ENCODE measurements at regions not wholly inside any gene's neighbourhood (a gene's known extent, or its start where the extent isn't known, plus 50 kb on each side); places are given as distances from the start of the nearest gene placed in this dataset.
"Not testable (repeated sequence)": the region's sequence is repeated elsewhere in the genome, so short reads cannot be mapped to it uniquely, and the experiment has no call there.

DNA sequence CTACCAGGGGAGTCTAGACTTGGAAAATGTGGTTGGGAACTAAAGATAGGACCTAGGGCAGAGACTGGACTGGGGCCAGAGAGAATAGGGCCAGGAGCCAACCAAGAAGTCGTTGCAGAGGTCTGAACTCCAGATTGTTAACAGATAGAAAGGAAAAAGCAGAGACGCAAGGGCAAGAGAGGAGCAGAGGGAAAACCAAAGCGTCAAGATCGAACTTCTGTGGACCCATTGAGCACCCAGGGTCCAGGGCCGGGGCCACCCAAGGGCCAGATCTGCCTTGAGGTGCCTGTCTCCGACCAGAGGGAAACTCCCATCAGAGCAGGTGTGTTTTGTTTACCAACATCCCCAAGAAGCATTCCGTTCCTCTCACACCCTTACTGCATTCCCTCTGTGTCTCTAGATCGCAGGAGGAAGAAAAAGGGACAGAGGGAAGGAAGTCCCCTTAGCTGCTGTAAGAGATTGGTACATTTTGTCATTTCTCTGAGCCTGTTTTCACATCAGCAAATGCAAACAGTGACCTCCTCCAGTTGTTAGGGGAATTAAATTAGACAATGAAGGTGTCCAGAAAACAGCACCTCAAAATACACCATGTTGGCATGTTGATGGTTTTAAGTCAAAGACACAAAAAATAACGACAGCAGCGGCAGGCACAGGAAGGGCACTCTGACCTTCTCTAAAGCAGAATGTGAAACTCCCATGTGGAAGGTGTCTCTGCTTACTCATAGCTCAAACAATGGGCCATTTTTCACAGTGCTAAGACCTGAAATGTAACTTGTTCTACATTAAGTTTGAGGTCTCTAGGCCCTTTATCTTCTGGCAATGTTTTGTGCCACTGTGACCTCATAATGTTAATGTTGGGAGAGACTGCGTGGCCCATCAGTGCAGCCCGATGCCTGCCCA lies 105.8 kb upstream of the RAB4A start:
- no peak for DNase-seq

DNA sequence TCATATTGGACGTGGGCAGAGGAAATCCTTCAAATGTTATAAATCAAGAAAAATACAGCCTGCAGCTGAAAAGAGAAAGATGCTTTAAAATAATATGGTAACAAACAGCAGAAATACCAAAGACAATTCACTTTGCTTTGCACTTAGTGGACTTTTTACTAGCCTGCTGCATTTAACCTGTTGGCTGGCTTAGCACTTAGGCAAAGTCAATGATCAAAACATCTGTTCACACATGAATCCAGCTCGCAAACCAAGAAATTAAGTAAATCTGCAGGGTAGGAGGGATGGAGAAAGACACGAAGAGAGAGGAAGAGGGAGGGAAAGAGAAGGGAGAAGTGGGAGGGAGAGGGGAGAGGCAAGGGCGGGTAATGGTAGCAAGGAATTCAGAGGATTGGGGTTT lies 103.6 kb upstream of the RAB4A start:
- no peak for DNase-seq

DNA sequence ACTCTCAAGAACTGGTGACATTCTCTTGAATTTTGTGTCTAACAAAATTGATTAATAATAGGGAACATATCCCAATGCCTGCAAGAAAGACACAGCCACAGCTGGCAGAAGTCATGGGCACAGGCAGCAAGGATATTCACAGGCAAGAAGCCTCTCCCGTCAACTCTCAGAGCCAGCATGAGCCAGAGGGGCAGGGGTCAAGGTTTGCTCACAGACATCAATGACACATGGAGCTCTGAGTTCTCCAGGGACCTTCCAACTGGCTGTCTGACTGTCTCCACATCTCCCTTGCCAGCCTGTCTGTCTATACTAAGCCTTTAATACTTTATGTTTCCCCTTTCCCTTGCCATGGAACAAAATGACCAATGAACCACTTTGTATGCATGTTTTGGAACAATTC lies 101.5 kb upstream of the RAB4A start:
- no peak for DNase-seq

DNA sequence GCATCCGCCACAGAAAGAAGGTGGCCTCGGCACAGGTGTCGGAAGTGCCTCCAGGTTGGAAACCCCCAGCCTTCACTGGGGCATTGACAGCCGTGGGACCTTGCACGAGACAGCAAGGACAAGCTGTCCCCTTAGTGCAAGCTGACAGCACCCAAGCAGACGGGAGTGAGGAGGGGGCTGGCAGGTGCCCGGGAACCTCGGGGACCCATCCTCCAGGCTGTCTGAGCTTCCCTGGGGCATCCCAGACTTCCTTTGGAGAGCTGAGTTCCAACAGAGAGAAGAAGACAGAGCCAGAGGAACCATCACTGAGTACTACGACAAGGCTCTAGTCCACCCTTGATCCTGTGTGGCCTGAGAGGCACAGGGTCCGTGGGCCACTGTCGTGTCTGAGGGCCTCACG lies 100.6 kb upstream of the RAB4A start:
- no peak for DNase-seq

DNA sequence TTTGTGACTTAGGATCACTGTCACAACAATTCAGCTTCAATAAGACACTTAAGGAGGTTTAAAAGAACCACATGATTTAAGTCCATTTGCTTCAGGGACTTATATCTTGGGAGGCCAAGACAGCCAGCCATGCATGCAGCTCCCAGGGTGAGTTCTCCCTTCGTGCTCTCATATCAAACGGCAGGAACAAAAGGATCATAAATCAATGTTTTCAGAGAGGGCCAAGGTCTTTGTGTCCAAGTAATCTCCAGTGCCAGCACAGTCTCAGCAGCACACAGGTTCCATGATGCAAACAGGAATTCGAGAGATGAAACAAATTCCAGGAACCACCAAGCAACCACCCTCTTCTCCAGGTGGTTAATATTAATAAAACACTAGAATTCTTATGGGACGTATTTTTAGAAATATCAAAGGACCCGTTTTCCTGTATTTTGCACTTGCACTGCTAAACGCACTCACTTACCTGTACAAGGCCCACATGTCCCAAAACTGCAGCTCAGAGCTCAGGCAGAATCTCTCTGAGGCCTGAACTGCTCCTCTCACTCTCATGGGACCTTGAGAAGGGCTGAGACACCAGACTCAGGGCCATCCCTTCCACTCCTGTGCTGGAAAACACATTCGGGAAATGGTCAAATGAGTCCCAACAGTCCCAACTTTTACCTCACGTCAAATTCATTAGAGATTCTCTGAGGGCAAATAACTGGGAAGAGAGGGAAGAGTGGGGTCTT lies 100.0 kb upstream of the RAB4A start:
- no peak for DNase-seq

DNA sequence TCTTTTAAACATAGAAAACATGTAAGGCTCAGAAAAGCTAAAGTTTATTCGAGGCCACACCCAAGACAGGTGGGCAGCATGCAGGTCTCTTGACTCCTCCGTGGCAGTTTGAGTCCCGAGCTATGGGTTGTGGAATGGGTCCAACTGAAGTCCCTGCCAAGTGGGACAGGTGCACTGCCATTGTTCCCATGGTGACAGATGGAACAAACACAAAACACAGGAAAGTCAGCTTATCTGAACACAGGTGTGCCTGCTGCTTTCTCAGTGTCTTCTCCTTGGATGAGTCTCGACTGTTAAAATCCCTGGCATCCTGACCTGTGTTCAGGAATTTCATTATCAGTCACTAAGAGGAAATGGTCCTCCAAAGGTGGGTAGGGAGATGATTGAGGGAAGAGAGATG lies 99.0 kb upstream of the RAB4A start:
- no peak for DNase-seq

DNA sequence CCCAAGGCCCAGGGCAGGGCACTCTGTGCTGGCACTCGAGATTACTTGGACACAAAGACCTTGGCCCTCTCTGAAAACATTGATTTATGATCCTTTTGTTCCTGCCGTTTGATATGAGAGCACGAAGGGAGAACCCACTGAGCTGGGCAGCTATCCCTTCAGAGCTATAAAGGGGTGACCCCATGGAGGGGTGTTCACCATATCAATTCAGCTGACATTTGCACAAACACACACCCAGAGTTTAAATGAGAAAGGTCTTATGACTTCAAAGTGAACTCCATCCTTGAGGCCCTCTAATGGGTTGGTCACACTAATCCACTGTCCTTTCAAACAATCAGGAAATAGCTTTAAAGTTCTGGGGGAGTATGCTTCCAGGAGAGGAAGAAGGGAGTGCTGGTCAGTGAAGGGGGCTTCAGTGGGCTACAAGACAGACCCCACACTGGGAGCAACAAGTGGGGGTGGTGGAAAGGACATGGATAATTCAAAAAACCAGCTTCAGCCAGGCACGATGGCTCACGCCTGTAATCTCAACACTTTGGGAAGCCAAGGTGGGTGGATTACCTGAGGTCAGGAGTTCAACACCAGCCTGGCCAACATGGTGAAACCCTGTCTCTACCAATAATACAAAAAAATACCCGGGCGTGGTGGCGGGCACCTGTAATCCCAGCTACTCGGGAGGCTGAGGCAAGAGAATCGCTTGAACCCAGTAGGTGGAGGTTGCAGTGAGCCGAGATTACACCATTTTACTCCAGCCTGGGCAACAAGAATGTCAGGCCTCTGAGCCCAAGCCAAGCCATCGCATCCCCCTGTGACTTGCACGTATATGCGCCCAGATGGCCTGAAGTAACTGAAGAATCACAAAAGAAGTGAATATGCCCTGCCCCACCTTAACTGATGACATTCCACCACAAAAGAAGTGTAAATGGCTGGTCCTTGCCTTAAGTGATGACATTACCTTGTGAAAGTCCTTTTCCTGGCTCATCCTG lies 97.1 kb upstream of the RAB4A start:
- not testable (repeated sequence) for DNase-seq

DNA sequence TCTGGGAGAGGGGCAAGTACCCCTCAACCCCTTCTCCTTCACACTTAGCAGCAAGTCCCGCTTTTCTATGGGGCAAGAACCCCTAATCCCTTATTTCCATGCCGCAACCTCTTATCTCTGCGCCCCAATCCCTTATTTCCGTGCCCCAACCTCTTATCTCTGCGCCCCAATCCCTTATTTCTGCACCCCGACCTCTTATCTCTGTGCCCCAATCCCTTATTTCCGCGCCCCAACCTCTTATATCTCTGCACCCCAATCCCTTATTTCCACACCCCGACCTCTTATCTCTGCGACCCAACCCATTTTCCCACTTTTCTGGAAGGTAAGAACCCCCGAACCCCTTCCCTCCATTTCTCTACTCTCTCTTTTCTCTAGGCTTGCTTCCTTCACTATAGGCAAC lies 95.6 kb upstream of the RAB4A start:
- not testable (repeated sequence) for DNase-seq

DNA sequence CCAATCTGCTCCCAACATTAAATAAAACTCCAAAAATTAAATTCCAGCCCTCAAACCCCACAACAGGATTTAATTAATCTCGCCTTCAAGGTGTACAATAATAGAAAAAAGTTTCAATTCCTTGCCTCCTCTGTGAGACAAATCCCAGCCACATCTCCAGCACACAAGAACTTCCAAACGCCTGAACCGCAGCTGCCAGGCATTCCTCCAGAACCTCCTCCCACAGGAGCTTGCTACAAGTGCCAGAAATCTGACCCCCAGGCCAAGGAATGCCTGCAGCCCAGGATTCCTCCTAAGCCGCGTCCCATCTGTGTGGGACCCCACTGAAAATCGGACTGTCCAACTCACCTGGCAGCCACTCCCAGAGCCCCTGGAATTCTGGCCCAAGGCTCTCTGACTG lies 94.5 kb upstream of the RAB4A start:
- DNase-seq, result not testable (repeated sequence)

DNA sequence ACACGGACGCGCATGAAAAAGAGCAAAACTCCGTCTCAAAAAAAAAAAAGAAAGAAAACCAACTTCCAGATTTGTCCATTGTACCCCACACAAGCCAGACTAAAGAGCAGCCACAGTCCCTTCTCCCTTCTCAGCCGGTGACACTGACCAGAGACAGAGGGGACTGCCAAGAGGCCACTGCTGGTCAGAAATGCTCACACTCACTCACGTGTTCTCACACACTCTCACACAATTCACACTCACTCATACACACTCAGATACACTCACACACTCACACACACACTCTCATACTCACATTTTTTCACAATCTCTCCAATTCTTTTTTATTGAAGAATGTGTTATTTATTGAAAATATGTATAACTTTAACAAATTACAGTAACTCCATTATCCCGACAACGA lies 90.8 kb upstream of the RAB4A start:
- DNase-seq, result no peak

DNA sequence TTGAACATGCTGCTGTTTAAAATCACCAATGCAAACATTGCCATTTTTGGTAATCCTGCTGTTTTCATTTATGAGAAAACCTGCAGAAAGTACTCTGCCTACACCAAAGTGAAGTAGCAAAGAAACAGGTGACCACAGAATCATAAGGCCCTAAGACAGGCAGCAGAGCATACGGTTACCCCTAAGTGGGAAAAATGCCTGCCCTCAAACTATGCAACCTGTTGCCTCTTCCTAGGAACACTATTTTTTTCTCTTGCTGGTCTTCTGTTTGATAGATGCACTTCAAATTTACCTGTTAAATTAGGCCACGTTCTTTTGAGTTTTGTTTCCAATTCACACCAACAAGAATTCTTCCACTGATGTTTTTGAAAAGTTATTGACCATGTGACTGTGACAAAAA lies 89.5 kb upstream of the RAB4A start:
- DNase-seq, result no peak

DNA sequence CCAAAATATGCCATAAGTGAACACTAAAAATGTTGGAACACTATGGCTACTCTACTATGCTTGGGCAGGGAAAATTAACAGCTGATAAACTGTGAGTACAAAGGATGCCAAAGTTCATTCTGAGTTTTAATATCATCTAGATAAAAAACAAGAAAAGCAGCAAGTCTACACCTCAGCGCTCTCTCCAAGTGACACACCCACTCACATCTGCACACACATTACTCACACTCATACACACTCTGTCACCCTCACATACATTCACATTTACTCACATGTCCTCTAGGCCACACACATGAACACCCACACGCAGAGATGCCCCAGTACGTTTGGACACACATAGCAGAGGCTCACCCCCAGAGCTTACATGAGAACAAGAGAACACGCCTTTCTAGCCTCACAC lies 87.3 kb upstream of the RAB4A start:
- no peak for DNase-seq

DNA sequence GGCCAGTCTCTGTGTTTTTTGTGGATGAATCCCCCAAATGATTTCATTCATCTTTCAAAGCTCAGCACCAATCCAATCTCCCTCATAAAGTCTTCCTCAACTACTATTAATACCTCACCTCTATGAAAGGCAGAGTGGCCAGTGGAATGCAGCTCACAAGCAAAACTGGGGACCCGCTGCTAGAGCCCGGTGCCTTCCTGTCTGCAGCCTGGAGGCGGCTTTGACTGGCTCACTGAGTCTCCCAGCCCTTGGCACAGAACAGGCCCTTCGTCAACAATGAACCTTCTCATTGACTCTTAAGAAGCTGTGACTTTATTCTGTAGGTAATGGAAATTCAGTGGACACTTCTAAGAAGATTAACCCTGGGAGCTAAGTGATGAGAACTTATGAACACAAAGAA lies 86.8 kb upstream of the RAB4A start:
- DNase-seq, result no peak

DNA sequence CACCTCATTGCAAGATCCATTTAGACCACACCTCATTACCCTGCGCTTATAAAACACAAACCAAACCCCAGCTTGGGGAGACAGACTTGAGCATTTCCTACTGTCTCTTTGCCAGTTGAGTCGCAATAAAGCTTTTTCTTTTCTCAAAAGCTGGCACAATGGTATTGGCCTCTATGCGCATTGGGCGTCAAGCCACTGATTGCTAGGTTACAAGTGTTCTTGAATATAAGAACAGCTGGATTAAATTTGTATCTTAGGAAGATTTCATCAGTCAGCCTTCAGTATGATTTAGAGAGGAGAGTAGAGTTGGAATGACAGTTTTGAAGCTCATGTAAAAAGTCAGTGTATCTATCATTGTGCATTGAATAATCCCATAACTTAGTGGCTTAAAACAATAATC lies 84.9 kb upstream of the RAB4A start:
- DNase-seq, result no peak

DNA sequence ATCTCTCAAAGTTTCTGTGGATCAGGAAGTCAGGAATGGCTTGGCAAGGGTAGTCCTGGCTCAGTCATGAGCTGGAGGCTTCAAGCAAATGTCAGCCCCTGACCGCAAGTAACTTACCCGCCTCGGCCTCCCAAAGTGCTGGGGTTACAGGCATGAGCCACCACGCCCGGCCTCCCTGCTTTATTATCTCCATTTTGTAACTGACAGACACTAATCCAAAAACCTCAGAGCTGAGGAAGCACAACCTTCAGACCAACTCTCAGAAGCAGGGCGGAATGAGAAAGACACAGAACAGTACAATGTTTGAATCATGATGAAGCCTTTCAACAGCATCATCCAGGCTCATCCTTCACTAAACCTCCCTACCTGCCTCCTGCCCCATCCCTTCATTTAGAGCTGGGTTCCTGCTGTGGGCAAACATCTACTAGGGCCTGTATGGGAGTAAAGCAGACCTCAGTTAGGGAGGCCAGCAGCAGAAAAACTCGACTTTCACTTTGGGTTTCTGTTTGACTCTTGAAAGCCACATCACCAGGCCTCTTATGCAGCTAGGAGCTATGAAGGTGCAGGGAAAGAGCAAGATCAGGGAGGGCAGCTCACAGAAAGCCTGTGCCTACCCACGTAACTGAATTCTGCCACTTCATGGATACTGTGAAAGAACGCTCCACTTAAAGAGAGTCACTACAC lies 84.4 kb upstream of the RAB4A start:
- no peak for DNase-seq

DNA sequence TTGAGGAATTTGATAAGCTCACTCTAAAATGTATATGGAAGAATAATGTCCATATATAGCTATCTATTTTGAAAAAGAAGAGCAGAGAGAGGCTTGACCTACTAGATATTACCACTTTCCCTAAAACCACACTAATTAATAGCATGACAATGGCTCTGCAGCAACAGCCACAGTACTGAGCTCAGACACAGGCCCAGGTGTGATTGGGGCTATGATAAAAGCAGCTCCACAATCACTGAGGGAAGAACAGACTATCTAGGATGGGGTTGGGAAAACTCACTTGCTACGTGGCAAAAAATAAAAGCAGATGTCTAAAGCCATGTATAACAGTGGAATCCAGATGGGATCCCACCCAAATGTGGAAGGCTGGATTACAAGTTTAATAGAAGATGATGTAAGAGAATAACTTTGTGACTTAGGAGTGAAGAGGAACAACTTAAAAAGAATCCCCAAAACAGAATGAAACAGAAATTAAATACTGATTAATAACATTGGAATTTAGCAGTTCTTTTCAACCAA lies 80.8 kb upstream of the RAB4A start:
- no peak for DNase-seq

DNA sequence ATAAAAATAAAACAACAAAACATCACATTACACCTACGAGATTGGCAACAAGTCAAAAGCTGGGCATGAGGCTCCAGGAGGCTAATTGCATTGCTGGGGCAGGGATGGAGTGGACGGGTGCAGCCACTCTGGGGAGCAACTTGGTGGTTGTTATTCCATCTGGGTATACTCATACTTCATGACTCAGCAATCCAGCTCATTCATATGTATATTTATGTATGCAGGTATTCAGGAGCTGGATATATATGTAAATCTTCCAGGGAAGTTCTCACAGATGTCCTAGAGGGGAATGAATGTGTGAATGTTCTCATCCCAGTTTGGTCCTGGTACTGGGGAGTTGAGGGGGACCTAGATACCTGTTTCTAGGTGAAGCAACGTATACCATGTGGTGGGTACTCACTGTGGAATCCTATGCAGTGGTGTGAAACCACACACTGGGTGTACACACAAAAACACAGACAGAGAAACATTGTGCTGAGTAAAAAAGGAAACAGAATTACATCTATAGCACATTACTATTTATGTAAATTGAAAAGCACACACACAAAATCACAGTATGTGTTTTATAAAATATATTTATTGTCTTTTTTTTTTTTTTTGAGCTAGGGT lies 79.7 kb upstream of the RAB4A start:
- peak; percentile 22 for DNase-seq

DNA sequence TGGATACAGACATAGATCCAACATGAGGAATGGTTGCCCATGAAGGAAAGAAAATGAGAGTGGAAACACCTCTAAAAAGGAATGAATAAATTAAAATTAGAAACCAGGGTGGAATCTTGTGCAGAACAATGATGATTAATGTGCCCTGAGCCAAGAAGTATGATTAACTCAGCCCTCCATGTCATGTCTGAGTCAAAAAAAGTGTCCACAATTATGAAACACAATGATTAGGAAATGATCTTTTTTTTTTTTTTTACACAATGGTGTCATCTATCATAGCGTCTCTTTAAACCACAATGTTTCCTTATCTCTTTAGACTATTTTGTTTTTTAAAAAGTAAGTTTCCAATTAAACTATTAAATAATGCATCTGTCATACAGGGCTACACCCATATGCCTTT lies 78.9 kb upstream of the RAB4A start:
- no peak for DNase-seq

DNA sequence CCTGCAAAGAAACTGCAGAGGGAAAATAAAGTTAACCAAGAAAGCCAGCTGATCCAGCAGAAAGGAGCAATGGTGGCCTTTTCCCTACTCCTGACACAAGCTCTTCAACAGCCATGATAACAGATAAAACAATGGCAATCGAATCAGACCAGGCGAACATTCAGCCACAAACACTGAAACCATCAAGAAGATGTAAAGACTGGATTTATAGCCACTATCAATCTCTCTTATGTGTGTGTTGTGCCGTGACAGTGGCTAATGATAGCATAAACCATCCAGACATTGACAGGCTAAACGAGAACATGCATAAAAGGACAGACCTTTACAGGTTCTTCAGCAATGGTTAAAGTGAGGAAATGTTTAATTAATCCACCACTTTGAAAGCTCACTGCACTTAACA lies 78.1 kb upstream of the RAB4A start:
- no peak for DNase-seq

DNA sequence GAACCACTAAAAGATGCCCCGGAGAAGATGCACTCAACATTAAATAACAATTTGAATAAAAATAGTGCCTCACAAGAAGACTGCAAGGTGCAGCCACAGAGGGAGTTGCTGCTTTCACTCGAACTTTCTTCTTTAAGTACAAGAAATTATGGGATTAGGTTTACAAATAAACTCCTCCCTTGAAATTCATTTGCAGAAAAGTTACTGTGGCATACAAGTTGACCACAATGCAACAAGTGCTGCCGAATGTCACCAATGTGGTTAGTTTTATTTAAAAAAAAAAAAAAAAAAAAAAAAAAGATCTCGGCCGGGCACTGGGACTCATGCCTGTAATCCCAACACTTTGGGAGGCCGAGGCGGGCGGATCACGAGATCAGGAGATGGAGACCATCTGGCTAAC lies 76.8 kb upstream of the RAB4A start:
- no peak for DNase-seq

DNA sequence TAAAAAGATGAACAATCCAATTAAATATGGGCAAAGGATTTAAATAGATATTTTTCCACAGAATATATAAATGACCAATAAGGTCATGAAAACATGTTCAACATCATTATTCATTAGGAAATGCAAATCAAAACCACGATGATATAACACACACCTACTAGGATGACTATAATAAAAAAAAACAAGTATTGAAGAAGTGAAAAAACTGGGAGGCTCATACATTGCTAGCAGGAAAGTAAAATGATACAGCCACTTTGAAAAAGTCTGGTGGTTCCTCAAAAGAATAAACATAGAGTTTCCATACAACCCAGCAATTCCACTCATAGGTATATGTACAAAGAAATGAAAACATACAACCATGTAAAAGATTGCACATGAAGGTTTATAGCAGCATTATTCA lies 75.7 kb upstream of the RAB4A start:
- DNase-seq, result no peak
